SK-N-SH (cell line): ENCODE measurements at regions not wholly inside any gene's neighbourhood (a gene's known extent, or its start where the extent isn't known, plus 50 kb on each side); places are given as distances from the start of the nearest gene placed in this dataset.
"Not testable (repeated sequence)": the region's sequence is repeated elsewhere in the genome, so short reads cannot be mapped to it uniquely, and the experiment has no call there.

Source experiments
- CTCF ChIA-PET: fragments of 300-600, 350-600 bp; formaldehyde crosslinking; extraction: SDS; loops from one replicate; lab custom pipeline; 2021; lab: Yijun Ruan, JAX
- POLR2A ChIA-PET: fragments of 350-600 bp; sonication (Branson Sonifier 250); formaldehyde crosslinking; extraction: SDS; loops from one replicate; lab custom pipeline; 2020; ENCODE audit warnings: antibody characterized with exemption, inconsistent platforms; lab: Yijun Ruan, JAX
- DNase-seq: peaks from one replicate; pipeline ENCODE4 v3.0.0; 2012
- H2AFZ ChIP-seq: fragments of 200-600 bp; sonication (generic); 2 replicates; pipeline ENCODE4 v1.8.1; 2016; ENCODE audit warnings: antibody characterized with exemption, mild to moderate bottlenecking, low read depth
- H3F3A ChIP-seq: fragments of 200-600 bp; sonication (generic); replicated peaks from 2 replicates; pipeline ENCODE3; 2016; ENCODE audit warnings: antibody characterized with exemption, mild to moderate bottlenecking; ENCODE audit not compliant: insufficient read depth
- H3K27ac ChIP-seq, 2 experiments: fragments of 200-500 bp in 1 of 2; fragments of 200-600 bp in 1 of 2; sonication (Bioruptor generic) in 1 of 2; sonication (generic), shearing (Covaris generic) in 1 of 2; 2 replicates each; pipeline versions ENCODE4 v1.5.1 to v1.6.1; 2014 to 2016; ENCODE audit warnings: low read depth in 2 of 2, inconsistent platforms in 1 of 2, low read length in 1 of 2, mild to moderate bottlenecking in 1 of 2, mixed read lengths in 1 of 2
- H3K27me3 ChIP-seq: fragments of 200-600 bp; sonication (generic), shearing (Covaris generic); 2 replicates; pipeline ENCODE4 v1.6.1; 2016; ENCODE audit warnings: mixed run types; ENCODE audit not compliant: insufficient read depth
- H3K36me3 ChIP-seq, 2 experiments: fragments of 200-500 bp in 1 of 2; fragments of 200-600 bp in 1 of 2; sonication (Bioruptor generic) in 1 of 2; sonication (generic) in 1 of 2; replicated peaks in 1 of 2; 2 replicates each; pipeline versions ENCODE3 to v1.5.1; 2014 to 2016; ENCODE audit warnings: low read length in 1 of 2, mild to moderate bottlenecking in 1 of 2; ENCODE audit not compliant: insufficient read depth in 2 of 2, control insufficient read depth in 1 of 2
- H3K4me1 ChIP-seq, 2 experiments: fragments of 200-500 bp in 1 of 2; fragments of 200-600 bp in 1 of 2; sonication (Bioruptor generic) in 1 of 2; sonication (generic), shearing (Covaris generic) in 1 of 2; 2 replicates each; pipeline versions ENCODE4 v1.5.1 to v1.6.1; 2014 to 2016; ENCODE audit warnings: low read depth in 1 of 2, low read length in 1 of 2, mixed run types in 1 of 2; ENCODE audit not compliant: insufficient read depth in 2 of 2, control insufficient read depth in 1 of 2
- H3K4me2 ChIP-seq: fragments of 200-600 bp; sonication (generic), shearing (Covaris generic); 2 replicates; pipeline ENCODE4 v1.6.1; 2017; ENCODE audit warnings: mixed run types
- H3K4me3 ChIP-seq, 2 experiments: fragments of 200-500 bp in 1 of 2; fragments of 200-600 bp in 1 of 2; sonication (Bioruptor generic) in 1 of 2; sonication (generic), shearing (Covaris generic) in 1 of 2; 2 replicates each; pipeline versions ENCODE4 v1.5.1 to v1.8.1; 2014 to 2016; ENCODE audit warnings: low read depth in 2 of 2, inconsistent platforms in 1 of 2, low read length in 1 of 2, mild to moderate bottlenecking in 1 of 2, mixed read lengths in 1 of 2, moderate library complexity in 1 of 2
- H3K79me2 ChIP-seq: fragments of 200-600 bp; sonication (generic); 2 replicates; pipeline ENCODE4 v1.8.1; 2017; ENCODE audit warnings: mild to moderate bottlenecking; ENCODE audit not compliant: insufficient read depth
- H3K9ac ChIP-seq: fragments of 200-600 bp; sonication (generic); 2 replicates; pipeline ENCODE4 v1.6.1; 2017; ENCODE audit warnings: mixed run types
- H3K9me2 ChIP-seq: fragments of 200-600 bp; sonication (generic); 2 replicates; pipeline ENCODE4 v1.6.1; 2017; ENCODE audit warnings: mixed run types
- H3K9me3 ChIP-seq: fragments of 200-600 bp; sonication (generic); 2 replicates; pipeline ENCODE4 v1.6.1; 2017; ENCODE audit warnings: mixed run types, mild to moderate bottlenecking, moderate library complexity
- H4K20me1 ChIP-seq: fragments of 200-600 bp; sonication (generic); 2 replicates; pipeline ENCODE4 v1.6.1; 2017; ENCODE audit warnings: mild to moderate bottlenecking, mixed run types; ENCODE audit not compliant: insufficient read depth
- CTCF ChIP-seq: fragments of 200-600 bp; sonication (generic); IDR thresholded peaks from 2 replicates; pipeline ENCODE4 v1.6.1; 2017; ENCODE audit warnings: antibody characterized with exemption, mild to moderate bottlenecking, moderate library complexity
- ELF1 ChIP-seq: IDR thresholded peaks from 2 replicates; pipeline ENCODE4 v1.4.0; 2012
- FOSL2 ChIP-seq: IDR thresholded peaks from 2 replicates; pipeline ENCODE4 v1.4.0; 2012; ENCODE audit warnings: low read depth, mild to moderate bottlenecking, moderate library complexity, borderline replicate concordance
- FOXM1 ChIP-seq: IDR thresholded peaks from 2 replicates; pipeline ENCODE4 v1.4.0; 2012; ENCODE audit warnings: low read depth, mild to moderate bottlenecking
- MEF2A ChIP-seq: IDR thresholded peaks from 2 replicates; pipeline ENCODE4 v1.4.0; 2012; ENCODE audit warnings: low read depth, borderline replicate concordance
- NFIC ChIP-seq: IDR thresholded peaks from 2 replicates; pipeline ENCODE4 v1.4.0; 2012; ENCODE audit warnings: borderline replicate concordance
- PBX3 ChIP-seq: IDR thresholded peaks from 2 replicates; pipeline ENCODE4; 2012
- RAD21 ChIP-seq: IDR thresholded peaks from 2 replicates; pipeline ENCODE4 v1.6.1; 2012; ENCODE audit warnings: mild to moderate bottlenecking, low read length
- RCOR1 ChIP-seq: fragments of 150-350 bp; IDR thresholded peaks from 2 replicates; pipeline ENCODE4 v1.6.1; 2017; ENCODE audit warnings: antibody characterized with exemption, low read length
- REST ChIP-seq: IDR thresholded peaks from 2 replicates; pipeline ENCODE4 v1.6.1; 2012; ENCODE audit warnings: mild to moderate bottlenecking, low read depth, low read length, moderate library complexity
- RXRA ChIP-seq: IDR thresholded peaks from 2 replicates; pipeline ENCODE4 v1.4.0; 2012; ENCODE audit warnings: low read depth, mild to moderate bottlenecking, borderline replicate concordance
- USF2 ChIP-seq: fragments of 150-350 bp; IDR thresholded peaks from 2 replicates; pipeline ENCODE4 v1.6.1; 2017; ENCODE audit warnings: antibody characterized with exemption, low read length, low read depth, borderline replicate concordance
- WGBS: methylation state at CpG from one replicate; pipeline ENCODE4 v1.1.6; 2017; ENCODE audit warnings: low lambda C conversion rate; 5-methylcytosine and 5-hydroxymethylcytosine counted together

- Histone ChIP-seq H3K4me2 (no peak overlapping the region), H3K9me3 (no peaks in the 10 kb centered on the region), H2AFZ (no peak overlapping the region), H3K4me3 (no peak overlapping the region), H3K79me2 (no peaks in the 10 kb centered on the region), H3K27ac (no peak overlapping the region), H3F3A (no peaks in the 10 kb centered on the region), H3K9ac (no peak overlapping the region), H3K9me2 (no peaks in the 10 kb centered on the region), H3K36me3 (no peaks in the 10 kb centered on the region), H4K20me1 (no peaks in the 10 kb centered on the region), H3K4me1 (no peaks in the 10 kb centered on the region), H3K27me3 (peaks cover 6% of the 10 kb centered on the region; the same call in 1 of the 2 replicates)
- WGBS: 2% methylated on average over 6 of the region's 6 CpGs
- DNase-seq: no peak
- ChIA-PET POLR2A (no interaction called here), CTCF (interaction anchor here (1.3 to 1.9 kb wide), 2 partner anchors 8 to 13 kb away, joined by 3 to 10 read pairs; no protein-coding TSS in a partner anchor)
- TF ChIP-seq PBX3: no peak
- no peak for TF ChIP-seq MEF2A
- TF ChIP-seq FOSL2: no peak
- no peak for TF ChIP-seq ELF1
- TF ChIP-seq RXRA: no peak
- no peak for TF ChIP-seq RCOR1
- no peak for TF ChIP-seq REST
- TF ChIP-seq NFIC: no peak
- no peak for TF ChIP-seq RAD21
- TF ChIP-seq CTCF: no peak
- no peak for TF ChIP-seq USF2
- TF ChIP-seq FOXM1: no peak
These were observed 722.2 kb downstream of the TMEM121 start for GRCh38 chr14:106248321-106249192.

GRCh38 chr14:106253995-106254394 lies 727.6 kb downstream of the TMEM121 start:
- POLR2A ChIA-PET, CTCF ChIA-PET: not testable (repeated sequence)

More at GRCh38 chr14:106253995-106254394, 727.6 kb downstream of the TMEM121 start:
- H3F3A ChIP-seq, H3K9ac ChIP-seq, H3K36me3 ChIP-seq, H3K27ac ChIP-seq, H3K9me3 ChIP-seq, H3K4me2 ChIP-seq, H2AFZ ChIP-seq, H3K4me1 ChIP-seq, H3K9me2 ChIP-seq, H3K4me3 ChIP-seq, H3K79me2 ChIP-seq, H3K27me3 ChIP-seq, H4K20me1 ChIP-seq, DNase-seq: not testable (repeated sequence)
- 2% methylated on average over 5 of the region's 5 CpGs for WGBS
